GM12875 (cell line): ENCODE measurements at regions not wholly inside any gene's neighbourhood (a gene's known extent, or its start where the extent isn't known, plus 50 kb on each side); places are given as distances from the start of the nearest gene placed in this dataset.

Experiments used
- H3K4me3 ChIP-seq: one replicate; pipeline ENCODE4 v1.5.1; 2011; ENCODE audit warnings: low read depth, low read length, control low read depth
- CTCF ChIP-seq: IDR thresholded peaks from 2 replicates; pipeline ENCODE4 v1.5.1; 2011; ENCODE audit warnings: low read depth, mild to moderate bottlenecking, control low read depth, inconsistent platforms, low read length, moderate library complexity, borderline replicate concordance; ENCODE audit not compliant: insufficient read depth

GRCh38 chr13:75076476-75076875, 405.5 kb downstream of the TBC1D4 start:
- no peak for TF ChIP-seq CTCF
- no peak overlapping the region for H3K4me3 ChIP-seq

GRCh38 chr13:75073786-75074185, 408.2 kb downstream of the TBC1D4 start:
- TF ChIP-seq CTCF = no peak
- no peak overlapping the region for H3K4me3 ChIP-seq

- no peak for TF ChIP-seq CTCF
- H3K4me3 ChIP-seq = no peak overlapping the region
Observed at GRCh38 chr13:75072891-75073290, 409.1 kb downstream of the TBC1D4 start.

- H3K4me3 ChIP-seq = no peak overlapping the region
Observed at GRCh38 chr13:75072368-75072767, 409.6 kb downstream of the TBC1D4 start.

GRCh38 chr13:75071796-75072195, 410.2 kb downstream of the TBC1D4 start:
- H3K4me3 ChIP-seq = no peak overlapping the region
- no peak for TF ChIP-seq CTCF

More at GRCh38 chr13:75072368-75072767, 409.6 kb downstream of the TBC1D4 start:
- no peak for TF ChIP-seq CTCF

GRCh38 chr13:75071395-75071794, 410.6 kb downstream of the TBC1D4 start:
- no peak for TF ChIP-seq CTCF
- H3K4me3 ChIP-seq = no peak overlapping the region

- H3K4me3 ChIP-seq = no peak overlapping the region
- TF ChIP-seq CTCF = no peak
Observed at GRCh38 chr13:75061909-75062308, 420.1 kb downstream of the TBC1D4 start.
